ENCODE measurements at regions not wholly inside any gene's neighbourhood (a gene's known extent, or its start where the extent isn't known, plus 50 kb on each side); places are given as distances from the start of the nearest gene placed in this dataset.

DNA sequence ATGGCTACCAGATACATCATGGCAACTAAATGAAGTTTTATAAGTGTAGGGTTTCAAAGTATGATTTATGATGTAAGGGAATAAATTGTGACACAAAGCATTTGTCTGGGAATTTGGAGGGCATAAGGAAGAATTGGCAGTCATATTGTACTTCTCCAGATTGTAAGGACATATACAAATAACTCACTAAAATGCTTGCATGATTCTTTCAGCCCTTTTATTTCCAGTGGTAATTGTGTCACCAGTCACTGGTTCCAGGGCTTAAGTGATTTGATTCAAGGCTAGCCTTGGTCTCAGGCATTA lies 299.4 kb upstream of the ANO5 start:
- DNase-seq (ENCODE audit: low spot score in 2 of 2, unreplicated experiment in 2 of 2) = no peak
- H3K27me3 Mint-ChIP-seq (ENCODE audit: low read depth) = peaks cover 2% of the 10 kb centered on the region
- no peaks in the 10 kb centered on the region for H3K36me3 Mint-ChIP-seq
- H3K4me3 Mint-ChIP-seq = no peak overlapping the region
- no peaks in the 10 kb centered on the region for H3K9me3 Mint-ChIP-seq
- no peaks in the 10 kb centered on the region for H3K4me1 Mint-ChIP-seq
- TF ChIP-seq, protein P1, sequence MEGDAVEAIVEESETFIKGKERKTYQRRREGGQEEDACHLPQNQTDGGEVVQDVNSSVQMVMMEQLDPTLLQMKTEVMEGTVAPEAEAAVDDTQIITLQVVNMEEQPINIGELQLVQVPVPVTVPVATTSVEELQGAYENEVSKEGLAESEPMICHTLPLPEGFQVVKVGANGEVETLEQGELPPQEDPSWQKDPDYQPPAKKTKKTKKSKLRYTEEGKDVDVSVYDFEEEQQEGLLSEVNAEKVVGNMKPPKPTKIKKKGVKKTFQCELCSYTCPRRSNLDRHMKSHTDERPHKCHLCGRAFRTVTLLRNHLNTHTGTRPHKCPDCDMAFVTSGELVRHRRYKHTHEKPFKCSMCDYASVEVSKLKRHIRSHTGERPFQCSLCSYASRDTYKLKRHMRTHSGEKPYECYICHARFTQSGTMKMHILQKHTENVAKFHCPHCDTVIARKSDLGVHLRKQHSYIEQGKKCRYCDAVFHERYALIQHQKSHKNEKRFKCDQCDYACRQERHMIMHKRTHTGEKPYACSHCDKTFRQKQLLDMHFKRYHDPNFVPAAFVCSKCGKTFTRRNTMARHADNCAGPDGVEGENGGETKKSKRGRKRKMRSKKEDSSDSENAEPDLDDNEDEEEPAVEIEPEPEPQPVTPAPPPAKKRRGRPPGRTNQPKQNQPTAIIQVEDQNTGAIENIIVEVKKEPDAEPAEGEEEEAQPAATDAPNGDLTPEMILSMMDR (IDR thresholded peaks at IDR 0.05; ENCODE audit: unreplicated experiment) = no peak
- no peak overlapping the region for H3K27ac Mint-ChIP-seq

DNA sequence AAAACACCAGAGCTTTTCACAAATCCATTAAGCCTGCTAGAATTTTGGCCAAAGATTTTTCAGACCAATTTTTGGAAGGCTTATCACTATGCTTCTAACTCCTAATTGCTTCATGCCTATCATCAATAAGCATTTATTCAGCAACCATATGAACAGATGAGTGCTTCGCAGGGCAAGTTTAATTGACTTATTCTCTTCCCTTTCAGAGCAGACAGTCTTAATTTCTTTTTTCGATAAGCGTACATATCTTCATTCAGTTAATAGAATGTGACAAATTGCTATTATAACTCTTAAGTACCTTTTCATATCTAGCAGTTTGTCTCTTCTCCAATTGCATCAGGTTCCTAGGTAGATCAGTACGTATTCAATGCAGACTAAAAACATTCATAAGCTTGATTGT lies 298.4 kb upstream of the ANO5 start:
- TF ChIP-seq, protein P1 (IDR thresholded peaks at IDR 0.05; ENCODE audit: unreplicated experiment) = no peak
- no peak for DNase-seq (ENCODE audit: low spot score in 2 of 2, unreplicated experiment in 2 of 2)
- H3K27me3 Mint-ChIP-seq (ENCODE audit: low read depth) = peaks cover 2% of the 10 kb centered on the region
- H3K4me3 Mint-ChIP-seq = no peak overlapping the region
- no peaks in the 10 kb centered on the region for H3K9me3 Mint-ChIP-seq
- H3K36me3 Mint-ChIP-seq = no peaks in the 10 kb centered on the region
- no peaks in the 10 kb centered on the region for H3K4me1 Mint-ChIP-seq
- no peak overlapping the region for H3K27ac Mint-ChIP-seq

DNA sequence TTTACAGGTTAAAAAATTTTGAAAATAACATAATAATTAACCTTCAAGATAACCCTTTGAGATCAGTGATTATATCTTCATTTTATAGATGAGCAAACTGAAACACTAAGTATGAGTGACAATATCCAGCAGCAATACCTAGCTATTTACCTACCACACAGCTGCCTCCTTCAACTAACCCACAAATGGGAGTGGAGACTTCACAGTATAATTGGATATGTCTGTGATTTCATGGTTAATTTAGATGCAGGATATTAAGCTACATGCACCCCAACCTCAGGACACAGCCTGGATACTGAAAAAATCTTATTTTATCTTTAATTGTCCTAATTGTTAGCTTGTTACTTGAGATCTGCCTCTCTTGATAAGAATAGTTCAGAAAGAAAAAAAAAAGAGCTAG lies 297.2 kb upstream of the ANO5 start:
- DNase-seq (ENCODE audit: low spot score in 2 of 2, unreplicated experiment in 2 of 2) = no peak
- Mint-ChIP-seq H3K36me3 (no peaks in the 10 kb centered on the region), H3K9me3 (no peaks in the 10 kb centered on the region), H3K27me3 (ENCODE audit: low read depth) (peaks cover 2% of the 10 kb centered on the region), H3K27ac (no peak overlapping the region), H3K4me3 (no peak overlapping the region), H3K4me1 (no peaks in the 10 kb centered on the region)
- TF ChIP-seq, protein P1 (IDR thresholded peaks at IDR 0.05; ENCODE audit: unreplicated experiment) = no peak

DNA sequence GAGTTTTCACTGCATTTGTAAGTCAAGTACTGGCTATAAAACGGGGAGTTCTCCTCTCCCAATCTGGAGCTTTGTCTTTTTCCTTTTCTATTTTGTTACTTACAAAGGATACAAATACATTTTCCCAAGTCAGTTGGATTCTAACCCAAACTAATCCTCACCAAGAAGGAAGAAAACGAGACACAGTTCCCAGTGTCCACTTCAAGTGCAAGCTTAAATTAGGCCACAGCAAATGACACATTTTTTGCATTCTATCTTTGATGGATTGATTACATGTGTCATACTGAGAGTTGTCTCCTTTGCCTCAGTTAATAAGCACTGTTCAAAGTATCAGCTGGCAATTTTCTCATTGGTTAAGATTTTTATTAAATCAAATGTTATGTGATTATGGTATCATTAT lies 296.7 kb upstream of the ANO5 start:
- Mint-ChIP-seq H3K9me3 (no peaks in the 10 kb centered on the region), H3K36me3 (no peaks in the 10 kb centered on the region), H3K27me3 (ENCODE audit: low read depth) (peaks cover 2% of the 10 kb centered on the region), H3K4me3 (no peak overlapping the region), H3K4me1 (no peaks in the 10 kb centered on the region), H3K27ac (no peak overlapping the region)
- no peak for DNase-seq (ENCODE audit: low spot score in 2 of 2, unreplicated experiment in 2 of 2)
- TF ChIP-seq, protein P1 (IDR thresholded peaks at IDR 0.05; ENCODE audit: unreplicated experiment) = no peak

DNA sequence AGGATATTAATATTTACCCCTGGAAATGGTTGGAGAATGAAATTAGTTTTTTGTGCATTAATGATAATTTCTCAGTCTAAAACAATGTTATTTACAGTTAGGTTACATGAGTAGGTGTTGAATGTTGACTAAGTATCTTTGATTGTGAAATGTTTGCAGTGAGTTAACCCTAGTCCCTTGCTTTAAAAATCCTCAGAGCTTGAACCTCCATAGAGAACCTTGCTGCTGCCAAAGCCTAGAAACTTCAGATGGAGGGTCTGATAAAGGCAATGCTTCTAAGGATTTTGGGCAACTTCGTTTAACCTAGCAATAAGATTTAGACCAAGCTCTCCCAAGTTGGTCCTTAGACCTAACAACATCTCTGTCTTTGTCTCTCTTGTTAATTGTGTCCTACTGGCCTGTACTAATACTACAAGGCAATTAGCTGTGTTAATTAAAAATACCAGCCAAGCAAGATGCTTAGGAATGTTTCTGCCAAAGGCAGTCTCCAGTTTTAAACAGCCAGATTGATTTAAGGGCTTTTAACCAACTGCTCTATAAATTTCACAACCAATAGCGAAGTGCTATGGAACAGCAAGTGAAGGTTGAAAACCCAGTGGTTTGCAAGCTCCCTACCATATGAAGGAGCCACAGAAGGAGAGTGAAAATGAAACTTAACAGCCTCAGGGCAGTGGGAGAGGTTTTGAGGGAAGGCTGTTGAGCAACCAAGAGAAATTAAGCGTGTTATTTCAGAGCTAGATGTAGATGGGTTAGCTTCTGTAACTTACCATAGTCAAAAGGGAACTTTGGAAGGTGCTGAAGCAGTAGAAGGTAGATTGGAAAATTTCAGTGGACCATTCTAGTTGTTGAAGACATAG lies 295.9 kb upstream of the ANO5 start:
- TF ChIP-seq, protein P1 (IDR thresholded peaks at IDR 0.05; ENCODE audit: unreplicated experiment) = no peak
- no peak for DNase-seq (ENCODE audit: low spot score in 2 of 2, unreplicated experiment in 2 of 2)
- H3K27me3 Mint-ChIP-seq (ENCODE audit: low read depth) = peaks cover 2% of the 10 kb centered on the region
- H3K27ac Mint-ChIP-seq = no peak overlapping the region
- no peak overlapping the region for H3K4me3 Mint-ChIP-seq
- H3K9me3 Mint-ChIP-seq = no peaks in the 10 kb centered on the region
- H3K4me1 Mint-ChIP-seq = no peaks in the 10 kb centered on the region
- no peaks in the 10 kb centered on the region for H3K36me3 Mint-ChIP-seq
